Mesothelial cell of epicardium (in vitro differentiated cells): ENCODE measurements at regions not wholly inside any gene's neighbourhood (a gene's known extent, or its start where the extent isn't known, plus 50 kb on each side); places are given as distances from the start of the nearest gene placed in this dataset.

ENCODE experiments used
- DNase-seq, 2 experiments: peaks; one replicate each; pipeline ENCODE4 v3.0.0; 2021; ENCODE audit warnings: low spot score in 2 of 2; ENCODE audit not compliant: unreplicated experiment in 2 of 2
- H3K27ac Mint-ChIP-seq: 2 replicates; pipeline ENCODE4 v1.8.0; 2021; ENCODE audit warnings: mixed read lengths
- H3K27me3 Mint-ChIP-seq: 2 replicates; pipeline ENCODE4 v1.8.0; 2021; ENCODE audit warnings: low read depth, mixed read lengths
- H3K36me3 Mint-ChIP-seq: 2 replicates; pipeline ENCODE4 v1.8.0; 2021; ENCODE audit warnings: mixed read lengths
- H3K4me1 Mint-ChIP-seq: 2 replicates; pipeline ENCODE4 v1.8.0; 2021; ENCODE audit warnings: mixed read lengths
- H3K4me3 Mint-ChIP-seq: 2 replicates; pipeline ENCODE4 v1.8.0; 2021; ENCODE audit warnings: mild to moderate bottlenecking, moderate library complexity, mixed read lengths
- H3K9me3 Mint-ChIP-seq: 2 replicates; pipeline ENCODE4 v1.8.0; 2021; ENCODE audit warnings: mixed read lengths
- CTCF ChIP-seq: fragments of 200-600 bp; sonication (generic); IDR thresholded peaks from one replicate; pipeline ENCODE4 v1.5.0; 2021; ENCODE audit warnings: antibody characterized with exemption; ENCODE audit not compliant: unreplicated experiment

GRCh38 chr11:44421090-44421675, 111.2 kb upstream of the ALX4 start:
- TF ChIP-seq CTCF, result no peak
- H3K9me3 Mint-ChIP-seq, result no peaks in the 10 kb centered on the region

GRCh38 chr11:44423289-44423688, 113.3 kb upstream of the ALX4 start:
- H3K27ac Mint-ChIP-seq, result no peak overlapping the region
- no peaks in the 10 kb centered on the region for H3K36me3 Mint-ChIP-seq
- H3K27me3 Mint-ChIP-seq, result peaks cover 68% of the 10 kb centered on the region

More at GRCh38 chr11:44421090-44421675, 111.2 kb upstream of the ALX4 start:
- Mint-ChIP-seq H3K36me3 (no peaks in the 10 kb centered on the region), H3K4me3 (no peak overlapping the region), H3K27me3 (peaks cover 75% of the 10 kb centered on the region), H3K27ac (no peak overlapping the region), H3K4me1 (no peaks in the 10 kb centered on the region)
- no peak for DNase-seq

GRCh38 chr11:44424841-44425240, 114.9 kb upstream of the ALX4 start:
- Mint-ChIP-seq H3K27me3 (peaks cover 62% of the 10 kb centered on the region), H3K9me3 (no peaks in the 10 kb centered on the region), H3K27ac (no peak overlapping the region), H3K36me3 (no peaks in the 10 kb centered on the region), H3K4me1 (no peaks in the 10 kb centered on the region), H3K4me3 (no peak overlapping the region)
- no peak for TF ChIP-seq CTCF
- no peak for DNase-seq

More at GRCh38 chr11:44423289-44423688, 113.3 kb upstream of the ALX4 start:
- DNase-seq, result no peak
- H3K4me3 Mint-ChIP-seq, result no peak overlapping the region
- no peaks in the 10 kb centered on the region for H3K4me1 Mint-ChIP-seq
- H3K9me3 Mint-ChIP-seq, result no peaks in the 10 kb centered on the region
- no peak for TF ChIP-seq CTCF

GRCh38 chr11:44426119-44426518, 116.2 kb upstream of the ALX4 start:
- Mint-ChIP-seq H3K4me1 (no peaks in the 10 kb centered on the region), H3K27ac (no peak overlapping the region), H3K4me3 (no peak overlapping the region), H3K9me3 (no peaks in the 10 kb centered on the region), H3K36me3 (no peaks in the 10 kb centered on the region), H3K27me3 (peaks cover 58% of the 10 kb centered on the region)
- TF ChIP-seq CTCF, result no peak
- DNase-seq, result no peak

- Mint-ChIP-seq H3K27me3 (peaks cover 58% of the 10 kb centered on the region), H3K27ac (no peak overlapping the region), H3K36me3 (no peaks in the 10 kb centered on the region), H3K4me1 (no peaks in the 10 kb centered on the region), H3K9me3 (no peaks in the 10 kb centered on the region), H3K4me3 (no peak overlapping the region)
- no peak for DNase-seq
- no peak for TF ChIP-seq CTCF
Measured at GRCh38 chr11:44426958-44427357, 117.0 kb upstream of the ALX4 start.

GRCh38 chr11:44427432-44427831, 117.5 kb upstream of the ALX4 start:
- Mint-ChIP-seq H3K4me1 (no peaks in the 10 kb centered on the region), H3K9me3 (no peaks in the 10 kb centered on the region), H3K36me3 (no peaks in the 10 kb centered on the region), H3K4me3 (no peak overlapping the region), H3K27ac (no peak overlapping the region), H3K27me3 (peaks cover 58% of the 10 kb centered on the region)
- no peak for TF ChIP-seq CTCF
- no peak for DNase-seq
